BLaER1 treated with 17β-estradiol and CSF1 and Interleukin-3, amounts not matched to agents 10 nM and 100 nM (cell line): ENCODE measurements at regions not wholly inside any gene's neighbourhood (a gene's known extent, or its start where the extent isn't known, plus 50 kb on each side); places are given as distances from the start of the nearest gene placed in this dataset.
A peak's percentile ranks its signal among the peaks of the same experiment; 100 is the strongest.

Experiments
- H3K27ac ChIP-seq, 11 experiments: shearing (Covaris generic); formaldehyde crosslinking; 2 replicates each; pipeline ENCODE4 v1.8.1; 2022
- H3K27me3 ChIP-seq, 11 experiments: shearing (Covaris generic); formaldehyde crosslinking; 2 replicates each; pipeline ENCODE4 v1.8.1; 2022
- H3K36me3 ChIP-seq, 11 experiments: shearing (Covaris generic); formaldehyde crosslinking; 2 replicates each; pipeline ENCODE4 v1.8.1; 2022
- H3K4me1 ChIP-seq, 10 experiments: shearing (Covaris generic); formaldehyde crosslinking; 2 replicates each; pipeline ENCODE4 v1.8.1; 2022
- H3K4me2 ChIP-seq, 11 experiments: shearing (Covaris generic); formaldehyde crosslinking; 2 replicates each; pipeline ENCODE4 v1.8.1; 2022
- H3K4me3 ChIP-seq, 10 experiments: shearing (Covaris generic); formaldehyde crosslinking; 2 replicates each; pipeline ENCODE4 v1.8.1; 2022
- H3K9ac ChIP-seq, 11 experiments: shearing (Covaris generic); formaldehyde crosslinking; 2 replicates each; pipeline ENCODE4 v1.8.1; 2022
- H3K9me3 ChIP-seq, 11 experiments: shearing (Covaris generic); formaldehyde crosslinking; replicated peaks in 1 of 11; 2 replicates each; pipeline ENCODE4 v1.8.1; 2022
- H4K20me1 ChIP-seq, 11 experiments: shearing (Covaris generic); formaldehyde crosslinking; 2 replicates each; pipeline ENCODE4 v1.8.1; 2022
- Cebpa-rat ChIP-seq, 11 experiments: shearing (Covaris generic); IDR thresholded peaks; 2 replicates each; pipeline ENCODE4 v1.8.1; 2022

GRCh38 chr1:29689372-29690030 lies 453.2 kb downstream of the PTPRU start:
- Histone ChIP-seq H3K36me3 (no peaks in the 10 kb centered on the region), H4K20me1 (no peaks in the 10 kb centered on the region), H3K27ac (peak overlapping the region in 8 of 11 experiments; percentile 65 to 82 (median 76); a peak in 16 of 22 replicates), H3K4me2 (peak overlapping the region; percentile 73 to 96 (median 88)), H3K4me3 (peak overlapping the region in 4 of 10 experiments; percentile 13 to 35 (median 32); a peak in 5 of 20 replicates), H3K9ac (peak overlapping the region in 7 of 11 experiments; percentile 39 to 63 (median 50); a peak in 8 of 22 replicates), H3K9me3 (peaks cover 0 to 16% (median 9%) of the 10 kb centered on the region in 11 experiments; a peak in 15 of 22 replicates), H3K4me1 (peaks cover 51 to 83% (median 73%) of the 10 kb centered on the region in 10 experiments), H3K27me3 (peaks cover 0 to 3% (median 0%) of the 10 kb centered on the region in 11 experiments; a peak in 1 of 22 replicates)
- TF ChIP-seq Cebpa-rat (IDR thresholded peaks at IDR 0.05): no peak

- H3K4me3 ChIP-seq: peak overlapping the region in 7 of 10 experiments; percentile 13 to 41 (median 32); a peak in 10 of 20 replicates
- peak overlapping the region in 10 of 11 experiments; percentile 16 to 63 (median 50); a peak in 14 of 22 replicates for H3K9ac ChIP-seq
- peak overlapping the region; percentile 73 to 96 (median 88) for H3K4me2 ChIP-seq
- H3K9me3 ChIP-seq: peaks cover 0 to 10% (median 4%) of the 10 kb centered on the region in 11 experiments; a peak in 11 of 22 replicates
- H3K27me3 ChIP-seq: peaks cover 0 to 3% (median 0%) of the 10 kb centered on the region in 11 experiments; a peak in 1 of 22 replicates
- H3K4me1 ChIP-seq: peaks cover 51 to 80% (median 71%) of the 10 kb centered on the region in 10 experiments
- peak overlapping the region in 9 of 11 experiments; percentile 39 to 82 (median 74); a peak in 18 of 22 replicates for H3K27ac ChIP-seq
- TF ChIP-seq Cebpa-rat (IDR thresholded peaks at IDR 0.05): no peak
- H3K36me3 ChIP-seq: no peaks in the 10 kb centered on the region
- no peaks in the 10 kb centered on the region for H4K20me1 ChIP-seq
Observed at GRCh38 chr1:29688471-29689365, 452.4 kb downstream of the PTPRU start.

GRCh38 chr1:29687601-29688244 lies 451.4 kb downstream of the PTPRU start:
- Histone ChIP-seq H3K4me1 (peaks cover 51 to 74% (median 70%) of the 10 kb centered on the region in 10 experiments), H3K36me3 (no peaks in the 10 kb centered on the region), H3K9me3 (0 out of 22 replicates have a peak, but pooled peaks cover 0 to under 1% (median 0%) of the 10 kb centered on the region in 11 experiments), H3K4me2 (peak overlapping the region; percentile 73 to 96 (median 88); a peak in 21 of 22 replicates), H3K27me3 (peaks cover 0 to 3% (median 0%) of the 10 kb centered on the region in 11 experiments; a peak in 1 of 22 replicates), H4K20me1 (0 out of 22 replicates have a peak, but pooled peaks cover 0 to 2% (median 0%) of the 10 kb centered on the region in 11 experiments), H3K4me3 (no peak overlapping the region), H3K9ac (peak overlapping the region in 3 of 11 experiments; percentile 50 to 63 (median 56); a peak in 3 of 22 replicates), H3K27ac (peak overlapping the region in 8 of 11 experiments; percentile 65 to 82 (median 76); a peak in 12 of 22 replicates)
- no peak for TF ChIP-seq Cebpa-rat (IDR thresholded peaks at IDR 0.05)

- peaks cover 0 to 3% (median 0%) of the 10 kb centered on the region in 11 experiments; a peak in 1 of 22 replicates for H3K27me3 ChIP-seq
- 0 out of 22 replicates have a peak, but pooled peaks cover 0 to 6% (median 0%) of the 10 kb centered on the region in 11 experiments for H4K20me1 ChIP-seq
- peak overlapping the region in 1 of 11 experiments; percentile 89; a peak in 2 of 22 replicates for H3K4me2 ChIP-seq
- H3K9me3 ChIP-seq: no peaks in the 10 kb centered on the region
- TF ChIP-seq Cebpa-rat (IDR thresholded peaks at IDR 0.05): no peak
- no peaks in the 10 kb centered on the region for H3K36me3 ChIP-seq
- H3K9ac ChIP-seq: no peak overlapping the region
- H3K27ac ChIP-seq: no peak overlapping the region
- H3K4me3 ChIP-seq: no peak overlapping the region
- H3K4me1 ChIP-seq: peaks cover 47 to 72% (median 67%) of the 10 kb centered on the region in 10 experiments
Observed at GRCh38 chr1:29687166-29687565, 450.8 kb downstream of the PTPRU start.

- Histone ChIP-seq H3K36me3 (no peaks in the 10 kb centered on the region), H3K27me3 (peaks cover 0 to 3% (median 0%) of the 10 kb centered on the region in 11 experiments; a peak in 1 of 22 replicates), H3K9ac (0 out of 22 replicates have a peak overlapping the region, but pooled peaks of 1 of the 11 experiments have one; percentile 25), H3K27ac (no peak overlapping the region), H3K9me3 (no peaks in the 10 kb centered on the region), H3K4me2 (peak overlapping the region in 9 of 11 experiments; percentile 27 to 57 (median 51); a peak in 18 of 22 replicates), H3K4me3 (no peak overlapping the region), H4K20me1 (0 out of 22 replicates have a peak, but pooled peaks cover 0 to 6% (median 0%) of the 10 kb centered on the region in 11 experiments), H3K4me1 (peaks cover 38 to 66% (median 59%) of the 10 kb centered on the region in 10 experiments)
- TF ChIP-seq Cebpa-rat (IDR thresholded peaks at IDR 0.05): no peak
Observed at GRCh38 chr1:29686012-29686930, 449.9 kb downstream of the PTPRU start.

- H3K27ac ChIP-seq: no peak overlapping the region
- 0 out of 22 replicates have a peak, but pooled peaks cover 0 to 6% (median 0%) of the 10 kb centered on the region in 11 experiments for H4K20me1 ChIP-seq
- no peak for TF ChIP-seq Cebpa-rat (IDR thresholded peaks at IDR 0.05)
- H3K9ac ChIP-seq: no peak overlapping the region
- H3K4me3 ChIP-seq: no peak overlapping the region
- H3K4me2 ChIP-seq: peak overlapping the region in 5 of 11 experiments; percentile 2 to 27 (median 16); a peak in 5 of 22 replicates
- no peaks in the 10 kb centered on the region for H3K9me3 ChIP-seq
- H3K4me1 ChIP-seq: peaks cover 29 to 62% (median 50%) of the 10 kb centered on the region in 10 experiments
- H3K36me3 ChIP-seq: no peaks in the 10 kb centered on the region
- no peaks in the 10 kb centered on the region for H3K27me3 ChIP-seq
Observed at GRCh38 chr1:29685387-29685786, 449.1 kb downstream of the PTPRU start.

- Histone ChIP-seq H3K36me3 (no peaks in the 10 kb centered on the region), H3K4me3 (no peak overlapping the region), H3K4me2 (no peak overlapping the region), H3K9ac (no peak overlapping the region), H3K27me3 (no peaks in the 10 kb centered on the region), H4K20me1 (0 out of 22 replicates have a peak, but pooled peaks cover 0 to 6% (median 0%) of the 10 kb centered on the region in 11 experiments), H3K4me1 (peaks cover 17 to 50% (median 38%) of the 10 kb centered on the region in 10 experiments), H3K27ac (no peak overlapping the region), H3K9me3 (peaks cover 0 to 7% (median 0%) of the 10 kb centered on the region in 11 experiments; a peak in 1 of 22 replicates)
- TF ChIP-seq Cebpa-rat (IDR thresholded peaks at IDR 0.05): no peak
Observed at GRCh38 chr1:29684141-29684540, 447.8 kb downstream of the PTPRU start.
